Gastroesophageal sphincter (tissue), 3 donors: ENCODE measurements at regions not wholly inside any gene's neighbourhood (a gene's known extent, or its start where the extent isn't known, plus 50 kb on each side); places are given as distances from the start of the nearest gene placed in this dataset.

Source experiments
- POLR2A ChIP-seq, 2 donors: fragments of 450-650 bp; IDR thresholded peaks; one replicate each; pipeline ENCODE4 v1.6.1; 2017; ENCODE audit warnings: antibody characterized with exemption in 2 of 2, mild to moderate bottlenecking in 2 of 2, moderate library complexity in 1 of 2
- TF ChIP-seq, protein P1 (sequence below), 4 experiments: fragments of 200-600 bp in 2 of 4; fragments of 450-650 bp in 2 of 4; sonication (generic) in 1 of 4; IDR thresholded peaks; one replicate each; pipeline ENCODE4 v1.5.1; 2017 to 2019; ENCODE audit warnings: antibody characterized with exemption in 4 of 4, mild to moderate bottlenecking in 2 of 4, moderate library complexity in 2 of 4

GRCh38 chr1:79207786-79208185, 201.3 kb upstream of the ADGRL4 start:
- TF ChIP-seq POLR2A (IDR thresholded peaks at IDR 0.05) = no peak
- TF ChIP-seq, protein P1, sequence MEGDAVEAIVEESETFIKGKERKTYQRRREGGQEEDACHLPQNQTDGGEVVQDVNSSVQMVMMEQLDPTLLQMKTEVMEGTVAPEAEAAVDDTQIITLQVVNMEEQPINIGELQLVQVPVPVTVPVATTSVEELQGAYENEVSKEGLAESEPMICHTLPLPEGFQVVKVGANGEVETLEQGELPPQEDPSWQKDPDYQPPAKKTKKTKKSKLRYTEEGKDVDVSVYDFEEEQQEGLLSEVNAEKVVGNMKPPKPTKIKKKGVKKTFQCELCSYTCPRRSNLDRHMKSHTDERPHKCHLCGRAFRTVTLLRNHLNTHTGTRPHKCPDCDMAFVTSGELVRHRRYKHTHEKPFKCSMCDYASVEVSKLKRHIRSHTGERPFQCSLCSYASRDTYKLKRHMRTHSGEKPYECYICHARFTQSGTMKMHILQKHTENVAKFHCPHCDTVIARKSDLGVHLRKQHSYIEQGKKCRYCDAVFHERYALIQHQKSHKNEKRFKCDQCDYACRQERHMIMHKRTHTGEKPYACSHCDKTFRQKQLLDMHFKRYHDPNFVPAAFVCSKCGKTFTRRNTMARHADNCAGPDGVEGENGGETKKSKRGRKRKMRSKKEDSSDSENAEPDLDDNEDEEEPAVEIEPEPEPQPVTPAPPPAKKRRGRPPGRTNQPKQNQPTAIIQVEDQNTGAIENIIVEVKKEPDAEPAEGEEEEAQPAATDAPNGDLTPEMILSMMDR (IDR thresholded peaks at IDR 0.05) = no peak
